ENCODE measurements at regions not wholly inside any gene's neighbourhood (a gene's known extent, or its start where the extent isn't known, plus 50 kb on each side); places are given as distances from the start of the nearest gene placed in this dataset.

- intact Hi-C loops (cut with micrococcal nuclease), result no loop called here
Observed at GRCh38 chr12:115094163-115094816, 410.3 kb upstream of the TBX3 start.

- intact Hi-C loops (cut with micrococcal nuclease), result no loop called here
Observed at GRCh38 chr12:115093261-115093660, 409.3 kb upstream of the TBX3 start.

DNA sequence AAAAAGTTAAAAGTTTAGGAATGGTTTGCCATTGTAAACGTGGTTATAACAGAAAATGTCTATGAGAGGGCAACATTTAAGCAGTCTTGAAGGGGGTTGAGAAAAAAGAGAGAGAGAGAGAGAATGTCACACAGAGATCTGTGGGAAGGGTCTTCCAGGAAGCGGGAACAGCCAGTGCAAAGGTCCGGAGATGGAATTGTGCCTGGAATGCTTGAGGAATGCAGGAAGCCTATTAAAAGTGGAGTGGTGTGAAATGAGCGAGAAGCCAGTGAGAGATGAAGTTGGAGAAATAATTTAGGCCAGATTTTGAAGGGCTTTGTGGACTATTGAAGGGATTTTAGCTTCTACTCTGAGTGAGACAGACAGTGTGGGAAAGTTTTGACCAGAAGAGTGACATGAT, 406.8 kb upstream of the TBX3 start:
- intact Hi-C loops (cut with micrococcal nuclease), result no loop called here

GRCh38 chr12:115088995-115089841, 405.2 kb upstream of the TBX3 start:
- intact Hi-C loops (cut with micrococcal nuclease), result no loop called here

DNA sequence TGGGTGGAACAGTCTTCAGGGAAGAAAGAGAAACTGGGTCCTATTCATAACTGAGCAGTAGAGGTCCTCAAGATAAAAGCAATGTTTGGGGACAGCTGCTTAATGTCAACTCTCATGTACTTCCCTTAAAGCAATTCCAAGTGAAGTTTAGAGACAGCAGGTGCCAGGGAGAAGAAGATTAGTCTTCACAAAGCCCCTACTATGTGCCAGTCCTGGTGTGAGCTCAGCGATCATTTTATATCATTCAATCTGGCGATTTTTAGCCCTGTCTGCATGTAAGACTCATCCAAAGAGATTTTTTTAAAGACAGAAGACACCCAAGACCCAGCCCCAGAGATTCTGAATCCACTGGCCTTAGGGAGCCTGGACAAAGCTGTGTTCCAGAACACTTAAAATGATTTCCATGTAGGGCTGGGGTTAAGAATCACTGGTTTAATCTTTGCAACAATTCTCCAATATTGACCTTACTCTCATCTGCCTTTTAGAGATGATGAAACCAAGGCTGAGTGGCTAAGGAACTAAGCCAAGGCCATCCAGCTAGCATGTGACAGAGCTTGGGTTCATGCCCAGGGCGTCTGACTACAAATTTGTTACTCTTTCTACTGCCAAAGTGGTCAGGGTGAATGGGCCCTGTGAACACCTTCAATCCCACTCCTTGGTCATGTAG, 404.5 kb upstream of the TBX3 start:
- intact Hi-C loops (cut with micrococcal nuclease), result no loop called here

GRCh38 chr12:115085594-115085993, 401.6 kb upstream of the TBX3 start:
- intact Hi-C loops (cut with micrococcal nuclease), result no loop called here

GRCh38 chr12:115079760-115080159, 395.8 kb upstream of the TBX3 start:
- intact Hi-C loops (cut with micrococcal nuclease), result no loop called here

DNA sequence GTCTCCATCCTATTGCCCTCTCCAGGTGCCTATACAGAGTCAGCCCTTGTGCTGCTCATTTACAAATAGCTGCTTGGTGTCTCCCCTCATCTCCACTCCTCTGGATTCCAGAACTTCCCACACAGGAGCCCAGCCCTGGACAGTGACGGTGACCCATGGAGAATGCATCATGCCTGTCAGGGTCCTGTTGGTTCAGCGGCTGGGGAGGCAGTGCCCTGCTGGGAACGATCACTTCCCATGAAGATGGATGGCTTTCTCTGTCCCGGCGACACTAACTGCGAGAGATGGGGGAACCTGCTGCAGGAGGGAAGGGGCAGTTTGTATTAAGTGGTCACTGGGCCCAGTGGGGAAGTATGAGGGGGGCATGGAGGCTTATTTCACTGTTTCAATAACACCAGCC, 395.0 kb upstream of the TBX3 start:
- intact Hi-C loops (cut with micrococcal nuclease), result no loop called here

GRCh38 chr12:115078334-115078733, 394.4 kb upstream of the TBX3 start:
- intact Hi-C loops (cut with micrococcal nuclease), result no loop called here

- intact Hi-C loops (cut with micrococcal nuclease), result no loop called here
Observed at GRCh38 chr12:115075552-115076170, 391.7 kb upstream of the TBX3 start.

GRCh38 chr12:115074617-115075016, 390.6 kb upstream of the TBX3 start:
- intact Hi-C loops (cut with micrococcal nuclease), result no loop called here

- intact Hi-C loops (cut with micrococcal nuclease), result no loop called here
Observed at GRCh38 chr12:115072712-115073111, 388.7 kb upstream of the TBX3 start.

GRCh38 chr12:115070313-115070712, 386.3 kb upstream of the TBX3 start:
- intact Hi-C loops (cut with micrococcal nuclease), result no loop called here

- intact Hi-C loops (cut with micrococcal nuclease), result no loop called here
Observed at GRCh38 chr12:115064296-115064695, 380.3 kb upstream of the TBX3 start.

DNA sequence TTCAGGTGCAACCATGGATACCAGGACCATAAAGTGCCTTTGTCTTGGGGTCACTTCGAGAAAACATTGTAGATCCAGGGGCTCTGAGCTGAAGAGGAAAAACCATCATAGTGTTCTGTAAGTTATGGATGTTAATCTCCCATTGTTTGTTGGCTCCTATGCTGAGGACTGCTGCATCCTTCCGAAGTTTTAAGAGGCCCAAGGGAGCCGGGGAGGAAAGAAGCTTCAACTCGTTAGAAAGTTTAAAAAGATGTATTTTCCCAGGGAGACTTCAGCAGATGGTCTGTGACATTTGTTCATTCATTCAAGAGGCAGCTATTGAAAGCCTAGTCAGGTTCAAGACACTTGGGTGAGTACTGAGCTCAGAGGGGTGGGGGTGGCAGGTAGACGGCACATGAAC, 378.8 kb upstream of the TBX3 start:
- intact Hi-C loops (cut with micrococcal nuclease), result no loop called here

GRCh38 chr12:115060477-115061168, 376.6 kb upstream of the TBX3 start:
- intact Hi-C loops (cut with micrococcal nuclease), result no loop called here

- intact Hi-C loops (cut with micrococcal nuclease), result no loop called here
Observed at GRCh38 chr12:115057445-115057844, 373.5 kb upstream of the TBX3 start.

DNA sequence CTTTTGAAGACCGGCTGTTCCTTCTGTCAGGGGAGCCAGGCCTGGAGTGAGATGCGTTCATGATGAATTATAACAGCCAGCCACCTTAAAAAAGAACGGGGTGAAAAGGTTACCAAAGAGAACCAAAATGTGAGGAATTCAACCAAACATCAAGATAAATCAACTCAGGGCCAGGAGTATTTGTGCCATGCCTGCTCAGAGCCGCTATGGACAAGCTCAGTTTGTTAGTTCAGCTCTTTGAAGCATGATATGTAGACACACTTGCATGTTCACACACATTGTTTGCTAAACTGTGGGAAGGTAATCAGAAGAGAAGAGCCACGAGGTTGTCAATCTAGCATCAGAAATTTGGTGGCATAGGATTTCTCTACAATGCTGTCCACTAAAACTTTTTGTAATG, 367.4 kb upstream of the TBX3 start:
- intact Hi-C loops (cut with micrococcal nuclease), result no loop called here

- intact Hi-C loops (cut with micrococcal nuclease), result no loop called here
Observed at GRCh38 chr12:115049614-115050013, 365.6 kb upstream of the TBX3 start.

GRCh38 chr12:115046805-115047204, 362.8 kb upstream of the TBX3 start:
- intact Hi-C loops (cut with micrococcal nuclease), result no loop called here

GRCh38 chr12:115044073-115044472, 360.1 kb upstream of the TBX3 start:
- intact Hi-C loops (cut with micrococcal nuclease), result no loop called here

All from T-helper 1 cell treated with Interleukin-12 subunit alpha and Interleukin-12 subunit beta and Interleukin-4 antibody, amounts not matched to agents 30 ng/mL and 1 ng/mL, for 36 hours (primary cell).